Rectal smooth muscle tissue (tissue), 1 donor: ENCODE measurements at regions not wholly inside any gene's neighbourhood (a gene's known extent, or its start where the extent isn't known, plus 50 kb on each side); places are given as distances from the start of the nearest gene placed in this dataset.

Experiments
- H3K27ac ChIP-seq: one replicate; pipeline ENCODE4 v1.7.0; 2013; ENCODE audit warnings: low read depth, low read length, inconsistent platforms
- H3K27me3 ChIP-seq: one replicate; pipeline ENCODE4 v1.7.0; 2013; ENCODE audit warnings: low read length; ENCODE audit not compliant: control insufficient read depth, insufficient read depth
- H3K36me3 ChIP-seq: one replicate; pipeline ENCODE4 v1.7.0; 2013; ENCODE audit warnings: low read length; ENCODE audit not compliant: control insufficient read depth, insufficient read depth
- H3K4me1 ChIP-seq: one replicate; pipeline ENCODE4 v1.7.0; 2013; ENCODE audit warnings: low read length; ENCODE audit not compliant: control insufficient read depth, insufficient read depth
- H3K4me3 ChIP-seq: one replicate; pipeline ENCODE4 v1.7.0; 2013; ENCODE audit warnings: low read length
- H3K9ac ChIP-seq: one replicate; pipeline ENCODE4 v1.7.0; 2013; ENCODE audit warnings: low read length

GRCh38 chr4:125749354-125749753 is 434.6 kb downstream of the FAT4 start:
- Histone ChIP-seq H3K27me3 (no peaks in the 10 kb centered on the region), H3K4me3 (no peak overlapping the region), H3K9ac (no peak overlapping the region), H3K36me3 (no peaks in the 10 kb centered on the region), H3K27ac (no peak overlapping the region), H3K4me1 (no peaks in the 10 kb centered on the region)

DNA sequence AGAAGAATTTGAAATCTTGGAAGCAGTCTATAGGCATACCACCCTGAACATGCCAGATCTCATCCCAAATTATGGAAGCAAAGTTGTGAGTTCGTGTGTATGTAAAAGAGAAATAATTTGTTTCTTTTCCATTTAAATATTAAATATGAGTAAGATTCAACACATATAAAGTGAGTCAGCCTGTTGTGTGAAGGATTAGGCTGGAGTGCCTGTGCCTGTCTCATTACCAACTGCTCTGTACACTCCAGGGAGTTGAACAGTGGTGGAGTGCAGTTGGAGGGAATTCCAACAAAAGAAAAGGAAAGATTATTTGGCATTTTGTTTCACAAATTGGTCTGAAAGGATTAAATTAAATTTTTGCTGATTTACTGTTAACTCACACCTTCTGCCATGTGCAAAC is 435.6 kb downstream of the FAT4 start:
- no peak overlapping the region for H3K9ac ChIP-seq
- no peaks in the 10 kb centered on the region for H3K27me3 ChIP-seq
- no peaks in the 10 kb centered on the region for H3K4me1 ChIP-seq
- no peaks in the 10 kb centered on the region for H3K36me3 ChIP-seq
- H3K4me3 ChIP-seq, result no peak overlapping the region
- H3K27ac ChIP-seq, result no peak overlapping the region

DNA sequence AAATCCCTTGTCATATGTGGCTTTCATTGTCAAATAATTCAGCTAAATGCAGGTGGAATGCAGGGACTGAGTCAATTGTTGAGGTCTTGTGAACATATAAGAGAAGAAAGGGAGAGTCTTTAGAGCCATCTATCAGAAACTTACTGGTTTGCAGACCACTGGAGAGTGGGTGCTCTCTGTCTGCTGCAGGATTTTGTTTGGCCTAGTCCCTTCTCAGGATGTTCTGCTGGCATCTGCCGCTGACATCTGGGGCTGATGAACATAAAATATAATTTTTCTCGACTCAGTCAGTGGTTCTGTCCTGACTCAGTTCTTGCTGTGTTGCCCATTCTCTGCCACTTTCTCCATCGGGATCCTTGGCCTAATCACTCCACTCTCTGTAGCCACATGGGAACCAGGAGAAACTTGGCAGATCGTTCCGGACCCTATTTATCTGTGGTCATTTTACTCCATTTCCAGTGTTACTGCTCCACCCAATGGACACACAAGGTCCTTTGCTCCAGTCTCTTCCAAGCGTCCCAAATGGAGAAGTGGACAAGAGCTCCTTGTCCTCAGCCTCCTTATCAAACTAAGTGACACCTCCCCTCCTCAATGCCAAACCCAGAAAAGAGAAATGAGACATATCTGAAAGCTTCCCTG is 436.2 kb downstream of the FAT4 start:
- Histone ChIP-seq H3K36me3 (no peaks in the 10 kb centered on the region), H3K9ac (no peak overlapping the region), H3K27me3 (no peaks in the 10 kb centered on the region), H3K27ac (no peak overlapping the region), H3K4me3 (no peak overlapping the region), H3K4me1 (no peaks in the 10 kb centered on the region)

DNA sequence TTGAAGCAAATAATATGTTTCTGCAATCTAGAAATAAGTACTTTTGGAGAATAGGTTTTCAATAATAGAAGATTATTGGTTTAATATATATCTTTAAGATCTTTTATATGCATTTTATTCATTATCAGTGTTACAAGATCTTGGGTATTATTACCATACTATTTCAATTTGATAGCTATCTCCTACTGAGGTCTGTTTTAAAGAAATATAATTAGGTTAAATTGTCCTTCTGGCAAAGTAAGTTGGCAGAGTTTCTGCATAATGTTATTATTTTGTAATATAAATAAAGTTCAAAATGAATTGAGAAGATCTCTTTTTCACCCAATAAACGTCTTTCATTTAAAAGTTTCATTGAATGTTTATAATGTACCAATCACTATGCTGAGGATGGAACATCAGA is 443.7 kb downstream of the FAT4 start:
- no peak overlapping the region for H3K4me3 ChIP-seq
- H3K27me3 ChIP-seq, result no peaks in the 10 kb centered on the region
- H3K36me3 ChIP-seq, result no peaks in the 10 kb centered on the region
- no peak overlapping the region for H3K27ac ChIP-seq
- H3K9ac ChIP-seq, result no peak overlapping the region
- no peaks in the 10 kb centered on the region for H3K4me1 ChIP-seq

DNA sequence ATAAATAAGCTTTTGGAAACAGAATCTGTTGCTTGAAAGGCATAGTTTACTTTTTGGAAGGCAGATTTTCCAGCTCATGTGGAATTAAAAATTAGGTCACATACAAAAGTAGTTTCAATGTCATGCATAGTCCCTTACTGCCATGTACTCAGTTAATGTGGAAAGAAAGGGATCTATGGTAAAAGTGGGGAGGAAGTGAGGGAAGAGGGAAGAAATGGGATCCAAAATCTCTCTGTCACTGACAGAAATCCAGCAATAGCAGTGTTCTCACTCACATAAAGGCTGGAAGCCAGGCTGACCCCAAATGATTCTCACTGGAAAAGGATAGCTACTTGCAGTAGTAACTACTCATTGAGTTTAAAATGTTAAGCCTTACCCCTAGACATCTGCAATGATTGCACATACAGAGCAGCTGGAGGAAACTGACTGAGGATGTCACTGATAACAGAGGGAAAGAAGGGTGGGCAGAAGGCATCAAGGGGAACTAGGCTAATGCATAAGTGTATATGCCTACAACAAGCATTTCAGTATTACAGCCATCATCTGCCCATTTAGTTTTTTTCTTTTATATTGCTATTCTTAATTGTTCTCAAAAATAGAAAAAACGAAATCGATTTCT is 445.6 kb downstream of the FAT4 start:
- H3K9ac ChIP-seq, result no peak overlapping the region
- H3K4me1 ChIP-seq, result no peaks in the 10 kb centered on the region
- H3K4me3 ChIP-seq, result no peak overlapping the region
- no peaks in the 10 kb centered on the region for H3K27me3 ChIP-seq
- no peak overlapping the region for H3K27ac ChIP-seq
- no peaks in the 10 kb centered on the region for H3K36me3 ChIP-seq

DNA sequence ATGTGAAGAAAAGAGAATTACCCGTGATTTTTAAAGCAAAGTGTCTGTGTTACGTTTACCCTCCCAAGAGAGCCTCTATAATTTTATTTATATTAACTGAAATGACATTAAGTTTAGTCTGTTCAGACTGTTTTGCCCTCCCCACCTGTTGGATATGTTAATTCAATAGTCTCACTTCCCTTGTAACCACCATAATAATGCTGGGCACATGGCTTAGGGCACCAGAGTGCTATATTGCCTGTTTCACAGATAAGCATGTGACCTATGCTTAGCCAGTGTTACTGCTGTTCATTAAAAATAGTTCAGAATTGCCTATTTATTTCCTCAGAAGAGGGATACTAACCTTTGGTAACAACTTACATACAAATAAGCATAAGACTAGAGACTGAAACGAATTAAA is 446.2 kb downstream of the FAT4 start:
- Histone ChIP-seq H3K27ac (no peak overlapping the region), H3K27me3 (no peaks in the 10 kb centered on the region), H3K36me3 (no peaks in the 10 kb centered on the region), H3K4me1 (no peaks in the 10 kb centered on the region), H3K4me3 (no peak overlapping the region), H3K9ac (no peak overlapping the region)

DNA sequence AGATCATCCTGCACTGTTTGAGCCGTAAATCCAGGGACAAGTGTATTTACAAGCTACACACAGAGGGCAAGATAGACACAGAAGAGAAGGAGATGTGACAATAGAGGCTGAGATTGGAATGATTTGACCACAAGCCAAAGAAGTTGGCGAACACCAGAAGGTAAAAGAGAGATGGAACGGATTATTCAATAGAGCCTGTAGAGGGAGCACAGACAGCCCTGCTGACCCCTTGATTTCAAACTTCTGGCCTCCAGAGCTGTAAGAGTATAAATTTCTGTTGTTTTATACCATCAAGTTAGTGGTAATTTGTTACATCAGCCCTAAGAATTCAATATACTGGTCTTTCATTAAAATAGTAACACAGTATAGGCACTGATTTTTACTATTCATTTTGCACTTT is 447.8 kb downstream of the FAT4 start:
- H3K9ac ChIP-seq, result no peak overlapping the region
- H3K27ac ChIP-seq, result no peak overlapping the region
- no peaks in the 10 kb centered on the region for H3K27me3 ChIP-seq
- H3K4me1 ChIP-seq, result no peaks in the 10 kb centered on the region
- no peaks in the 10 kb centered on the region for H3K36me3 ChIP-seq
- no peak overlapping the region for H3K4me3 ChIP-seq

- Histone ChIP-seq H3K36me3 (no peaks in the 10 kb centered on the region), H3K27me3 (no peaks in the 10 kb centered on the region), H3K27ac (no peak overlapping the region), H3K4me3 (no peak overlapping the region), H3K4me1 (no peaks in the 10 kb centered on the region), H3K9ac (no peak overlapping the region)
These were observed 451.2 kb downstream of the FAT4 start for GRCh38 chr4:125765941-125766340.

DNA sequence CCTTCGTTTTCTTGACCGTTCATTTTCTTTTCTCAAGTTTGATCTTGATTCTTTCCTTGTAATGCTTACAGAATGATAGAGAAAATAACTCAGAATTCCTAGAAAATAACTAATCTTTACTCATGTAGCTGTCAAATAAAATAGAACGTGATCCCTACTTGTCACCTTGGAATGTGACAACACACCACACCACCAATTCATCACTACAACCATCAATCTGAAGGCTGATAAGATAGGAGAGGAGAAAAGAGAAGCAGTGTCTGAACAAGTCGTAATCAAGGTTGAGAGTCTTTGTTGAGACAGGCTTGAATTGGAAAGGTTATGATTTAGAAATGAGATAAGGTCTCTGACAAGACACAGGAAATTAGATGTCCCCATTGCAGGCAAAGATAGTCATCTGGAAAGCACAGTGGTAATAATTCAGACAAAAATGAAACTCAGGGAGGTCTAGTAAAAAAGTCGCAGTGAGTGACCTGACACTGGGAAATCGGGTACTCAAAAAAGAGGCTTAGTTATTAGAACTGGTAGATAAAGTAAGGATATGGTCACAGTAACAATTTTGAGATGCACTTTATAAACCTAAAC is 456.2 kb downstream of the FAT4 start:
- no peak overlapping the region for H3K27ac ChIP-seq
- no peak overlapping the region for H3K4me3 ChIP-seq
- H3K9ac ChIP-seq, result no peak overlapping the region
- no peaks in the 10 kb centered on the region for H3K27me3 ChIP-seq
- no peaks in the 10 kb centered on the region for H3K4me1 ChIP-seq
- no peaks in the 10 kb centered on the region for H3K36me3 ChIP-seq

DNA sequence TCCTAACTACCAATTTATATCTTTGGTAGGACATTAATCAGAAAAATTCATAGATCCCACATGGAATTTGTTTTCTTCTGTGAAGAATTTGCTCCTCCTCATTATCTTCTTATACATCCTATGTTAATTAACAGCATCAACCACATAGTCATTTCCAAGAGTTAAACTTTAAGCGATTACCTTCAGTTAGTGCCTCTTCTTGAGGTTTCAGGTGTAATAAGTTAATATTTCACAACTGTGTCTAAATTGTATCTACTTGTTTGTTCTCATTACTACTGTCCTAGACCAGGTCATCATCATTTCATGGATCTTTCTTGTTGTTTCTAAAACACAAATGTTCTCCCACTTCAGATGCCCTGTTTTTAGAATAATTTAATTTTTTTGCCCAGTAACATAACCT is 457.9 kb downstream of the FAT4 start:
- H3K4me1 ChIP-seq, result no peaks in the 10 kb centered on the region
- H3K4me3 ChIP-seq, result no peak overlapping the region
- no peaks in the 10 kb centered on the region for H3K36me3 ChIP-seq
- H3K27ac ChIP-seq, result no peak overlapping the region
- H3K27me3 ChIP-seq, result no peaks in the 10 kb centered on the region
- no peak overlapping the region for H3K9ac ChIP-seq

GRCh38 chr4:125773502-125773901 is 458.7 kb downstream of the FAT4 start:
- no peaks in the 10 kb centered on the region for H3K4me1 ChIP-seq
- H3K4me3 ChIP-seq, result no peak overlapping the region
- H3K27ac ChIP-seq, result no peak overlapping the region
- no peaks in the 10 kb centered on the region for H3K36me3 ChIP-seq
- H3K9ac ChIP-seq, result no peak overlapping the region
- H3K27me3 ChIP-seq, result no peaks in the 10 kb centered on the region

DNA sequence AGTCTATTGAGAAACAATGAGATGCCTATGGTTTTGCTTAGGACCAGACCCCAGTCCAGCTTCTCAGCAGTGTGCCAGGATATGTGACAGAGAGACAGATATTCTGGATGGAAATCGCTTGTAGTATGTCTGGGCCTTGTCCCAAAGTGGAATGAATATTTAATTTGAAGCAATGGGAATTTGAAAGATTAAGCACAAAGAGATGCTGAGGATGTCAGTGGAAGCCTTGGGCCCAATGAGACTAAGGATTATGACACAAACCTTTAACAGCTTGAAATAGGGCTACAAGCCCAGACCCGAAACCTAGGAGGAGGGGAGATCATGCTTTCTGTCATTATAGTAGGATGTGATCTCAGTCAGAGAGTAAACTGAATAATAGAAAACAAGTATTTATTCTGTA is 459.2 kb downstream of the FAT4 start:
- Histone ChIP-seq H3K4me1 (no peaks in the 10 kb centered on the region), H3K36me3 (no peaks in the 10 kb centered on the region), H3K9ac (no peak overlapping the region), H3K27me3 (no peaks in the 10 kb centered on the region), H3K27ac (no peak overlapping the region), H3K4me3 (no peak overlapping the region)

- H3K27me3 ChIP-seq, result no peaks in the 10 kb centered on the region
- H3K9ac ChIP-seq, result no peak overlapping the region
- no peak overlapping the region for H3K27ac ChIP-seq
- no peaks in the 10 kb centered on the region for H3K36me3 ChIP-seq
- no peaks in the 10 kb centered on the region for H3K4me1 ChIP-seq
- H3K4me3 ChIP-seq, result no peak overlapping the region
These were observed 461.4 kb downstream of the FAT4 start for GRCh38 chr4:125776146-125776545.
